Erythroblast (primary cell): ENCODE measurements at regions not wholly inside any gene's neighbourhood (a gene's known extent, or its start where the extent isn't known, plus 50 kb on each side); places are given as distances from the start of the nearest gene placed in this dataset.

Experiments used
- GATA1 ChIP-seq: IDR thresholded peaks from 2 replicates; pipeline ENCODE4 v1.6.1; 2011; ENCODE audit warnings: low read depth, mild to moderate bottlenecking, control low read depth, low read length, moderate library complexity
- POLR2A ChIP-seq: IDR thresholded peaks from 2 replicates; pipeline ENCODE4 v1.6.1; 2011; ENCODE audit warnings: mild to moderate bottlenecking, low read length

- TF ChIP-seq POLR2A (no peak), GATA1 (no peak)
Measured at GRCh38 chr15:31934821-31935220, 95.5 kb upstream of the CHRNA7 start.
